AML-193 (cell line): ENCODE measurements at regions not wholly inside any gene's neighbourhood (a gene's known extent, or its start where the extent isn't known, plus 50 kb on each side); places are given as distances from the start of the nearest gene placed in this dataset.
A peak's percentile ranks its signal among the peaks of the same experiment; 100 is the strongest.

Source experiments
- DNase-seq, 2 experiments: peaks; one replicate each; lab custom pipeline; 2025; lab: John Stamatoyannopoulos, UW

DNA sequence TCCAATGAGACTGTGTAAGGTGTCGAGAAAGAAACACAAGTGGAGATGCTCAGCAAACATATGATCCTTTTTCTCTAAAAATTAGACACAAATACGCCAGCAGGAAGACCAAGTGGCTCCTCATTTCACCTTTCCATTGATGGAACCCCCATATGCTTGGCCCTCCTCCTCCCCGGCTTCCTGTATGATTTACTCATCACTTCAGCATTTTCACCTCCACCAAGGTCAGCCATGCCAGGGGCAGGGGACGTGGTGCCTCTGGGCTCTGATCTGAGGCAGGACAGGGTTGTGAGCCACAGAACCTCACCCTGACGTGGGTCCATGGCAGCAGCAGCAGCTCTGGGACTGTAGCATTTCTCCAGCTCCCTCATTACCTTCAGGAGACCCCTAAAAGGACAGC is 116.8 kb upstream of the PFKP start:
- no peak for DNase-seq

DNA sequence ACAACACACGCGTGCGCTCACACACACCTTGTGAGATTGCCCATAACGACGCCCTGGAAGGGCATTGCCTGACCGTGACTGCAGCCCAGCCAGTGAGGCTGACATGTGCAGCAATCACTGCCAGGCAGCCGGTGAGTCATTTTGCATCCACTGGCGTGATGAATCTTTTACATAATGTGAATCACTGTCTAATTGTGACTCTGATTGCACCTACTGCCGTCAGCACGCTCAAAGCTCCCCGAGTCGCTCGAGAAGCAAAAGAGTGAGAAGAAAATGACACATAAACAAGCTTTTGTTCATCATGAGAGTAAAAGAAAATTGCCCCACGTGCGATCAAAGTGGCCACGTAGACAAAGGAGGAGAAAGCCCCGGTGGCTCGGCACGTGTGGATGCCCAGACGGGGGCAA is 117.4 kb upstream of the PFKP start:
- DNase-seq, result no peak

- no peak for DNase-seq
Observed at GRCh38 chr10:2949221-2949947, 118.0 kb upstream of the PFKP start.

- DNase-seq, result no peak
Observed at GRCh38 chr10:2948127-2948854, 119.1 kb upstream of the PFKP start.

GRCh38 chr10:2944788-2945187 is 122.6 kb upstream of the PFKP start:
- no peak for DNase-seq

- DNase-seq, result no peak
Observed at GRCh38 chr10:2943932-2944614, 123.3 kb upstream of the PFKP start.

DNA sequence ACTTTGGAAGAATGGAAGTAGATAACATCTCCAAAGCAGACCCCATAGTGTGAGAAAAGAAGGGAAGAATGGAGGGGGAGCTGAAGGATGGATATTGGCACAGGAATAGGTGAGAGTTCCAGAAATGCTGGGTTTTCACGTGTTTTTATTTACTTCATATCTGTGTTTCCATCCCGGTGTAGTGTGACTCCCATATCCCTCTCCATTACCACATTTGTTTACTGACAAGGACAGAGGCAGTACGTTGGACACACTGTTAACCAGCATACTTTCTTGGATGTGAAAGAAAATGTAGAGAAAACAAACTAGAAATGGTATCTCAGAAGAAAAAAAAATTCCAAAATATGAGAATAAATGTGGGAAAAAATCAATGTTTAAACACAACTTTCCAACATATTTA is 124.4 kb upstream of the PFKP start:
- no peak for DNase-seq

DNA sequence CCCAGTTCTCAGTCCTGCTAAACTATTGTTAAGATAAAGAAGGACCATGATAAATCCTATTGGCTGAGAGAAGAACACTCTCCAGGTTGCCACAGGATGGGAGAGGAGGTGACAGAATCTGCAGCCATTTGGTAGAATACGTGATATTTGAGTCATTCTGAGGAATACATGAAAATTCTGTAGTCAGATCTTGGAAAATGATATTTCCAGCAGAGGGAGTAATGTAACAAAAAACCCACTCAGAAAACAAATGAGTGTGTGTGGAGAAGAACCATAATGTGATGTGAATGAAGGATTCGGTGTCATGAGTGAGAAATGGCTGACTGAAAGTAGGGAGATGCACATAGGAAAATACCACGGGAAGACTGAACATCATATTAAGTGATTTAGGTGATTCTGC is 128.5 kb upstream of the PFKP start:
- no peak for DNase-seq

DNA sequence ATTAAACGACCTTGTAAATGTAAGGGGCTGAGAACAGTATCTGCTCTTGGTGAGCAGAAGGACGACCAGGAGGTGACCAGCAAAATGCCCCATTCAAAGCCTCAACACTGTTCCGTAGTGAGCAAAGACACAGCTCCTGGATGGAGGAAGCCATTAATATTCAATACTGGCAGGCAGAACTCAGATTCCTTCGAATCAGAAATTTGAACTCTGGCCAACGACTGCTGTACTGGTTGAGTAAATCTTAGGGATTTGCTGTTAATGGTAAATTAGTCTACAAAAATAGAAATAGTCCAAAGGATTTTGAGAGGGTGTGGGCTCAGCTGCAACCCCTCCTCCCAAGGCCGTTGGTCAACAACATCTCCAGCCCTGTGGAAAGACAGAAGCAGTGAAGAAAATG is 130.5 kb upstream of the PFKP start:
- no peak for DNase-seq

DNA sequence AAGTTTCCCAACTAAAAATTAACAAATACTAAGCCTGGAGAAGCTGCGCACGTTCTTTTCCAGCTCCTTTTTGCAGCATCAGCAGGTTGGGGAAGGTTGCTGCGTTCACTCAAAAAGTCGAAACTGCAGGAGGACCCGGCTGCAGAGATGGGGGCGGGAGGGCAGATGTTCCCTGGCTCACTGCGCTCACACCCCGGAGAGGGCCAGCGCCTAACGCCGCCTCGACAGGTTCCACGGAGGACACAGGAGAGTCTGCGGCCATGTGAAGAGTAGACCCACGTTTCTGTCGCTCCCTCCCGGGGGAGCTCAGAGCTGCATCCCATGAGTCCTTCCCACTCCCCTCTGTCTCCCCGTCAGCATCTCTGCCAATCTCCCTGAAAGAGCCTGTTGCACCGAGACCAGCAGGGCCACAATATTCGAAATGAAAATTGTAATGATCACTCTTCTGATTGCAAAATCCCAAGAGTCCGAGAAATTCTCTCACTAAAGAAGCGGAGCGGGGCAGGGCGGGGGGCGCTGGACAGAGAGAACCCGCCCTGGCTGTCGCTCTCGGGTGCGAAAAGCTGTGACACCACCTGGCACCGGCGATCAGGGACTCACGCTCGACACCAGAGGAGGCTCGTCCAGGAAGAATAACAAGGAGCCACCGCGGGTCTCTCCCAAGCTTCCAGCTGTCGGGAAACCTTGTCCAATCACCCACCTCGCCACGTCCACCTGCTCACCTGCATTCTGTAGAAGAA is 131.5 kb upstream of the PFKP start:
- DNase-seq, result no peak

DNA sequence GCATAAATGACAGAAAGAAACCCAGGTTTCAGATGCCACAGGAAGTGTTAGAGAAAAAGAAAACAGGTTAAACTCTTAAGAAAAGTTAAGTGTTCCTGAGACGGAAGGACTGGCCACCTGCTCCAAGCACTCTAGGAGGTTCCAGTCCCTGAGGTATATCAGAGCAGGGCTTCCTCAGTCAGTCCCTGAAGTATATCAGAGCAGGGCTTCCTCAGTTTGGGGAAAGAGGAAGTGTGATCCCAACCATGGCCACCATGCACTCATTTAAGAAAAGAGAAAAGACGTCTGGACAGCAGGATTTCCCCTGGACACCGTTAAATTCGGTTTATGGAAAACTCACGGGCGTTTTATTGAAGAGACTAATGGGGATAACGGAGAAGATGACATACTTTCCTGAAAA is 133.4 kb upstream of the PFKP start:
- no peak for DNase-seq

- no peak for DNase-seq
Observed at GRCh38 chr10:2933519-2933918, 133.8 kb upstream of the PFKP start.

- no peak for DNase-seq
Observed at GRCh38 chr10:2933071-2933470, 134.3 kb upstream of the PFKP start.

DNA sequence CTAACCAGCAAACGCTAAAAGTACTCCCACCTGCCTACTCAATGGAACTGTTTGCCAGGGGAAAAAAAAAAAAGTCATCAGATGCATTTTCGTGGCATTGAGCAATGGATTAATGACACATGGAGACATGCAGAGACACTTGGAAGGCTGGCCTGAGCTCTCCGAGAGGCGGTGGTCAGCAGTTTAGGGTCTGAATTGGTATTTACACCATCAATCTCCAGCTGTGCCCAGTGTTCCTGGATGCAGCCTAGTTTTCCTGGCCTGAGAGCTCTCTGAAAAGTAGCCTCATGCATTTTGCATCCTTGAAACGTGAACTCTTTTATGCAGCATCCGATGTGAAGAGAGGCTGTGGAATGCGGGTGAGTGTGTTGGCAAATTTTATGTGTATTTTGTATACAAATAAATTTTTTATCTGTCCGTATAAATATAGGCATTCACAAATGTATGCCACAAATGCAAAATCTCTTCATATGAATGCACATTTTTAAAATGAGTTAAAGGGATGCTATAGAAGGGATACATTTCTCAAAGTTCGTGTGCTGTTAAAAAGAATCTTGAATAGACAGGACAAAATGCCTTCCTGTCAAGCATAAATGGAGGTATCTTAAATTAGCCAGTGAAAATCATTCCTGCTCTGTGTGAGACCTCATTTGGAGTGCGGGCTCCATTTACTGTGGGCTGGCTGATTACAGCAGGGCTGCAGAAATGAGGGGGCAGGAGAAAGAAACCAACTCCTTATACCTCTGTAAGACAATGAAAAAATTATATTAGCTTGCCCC is 137.7 kb upstream of the PFKP start:
- no peak for DNase-seq

DNA sequence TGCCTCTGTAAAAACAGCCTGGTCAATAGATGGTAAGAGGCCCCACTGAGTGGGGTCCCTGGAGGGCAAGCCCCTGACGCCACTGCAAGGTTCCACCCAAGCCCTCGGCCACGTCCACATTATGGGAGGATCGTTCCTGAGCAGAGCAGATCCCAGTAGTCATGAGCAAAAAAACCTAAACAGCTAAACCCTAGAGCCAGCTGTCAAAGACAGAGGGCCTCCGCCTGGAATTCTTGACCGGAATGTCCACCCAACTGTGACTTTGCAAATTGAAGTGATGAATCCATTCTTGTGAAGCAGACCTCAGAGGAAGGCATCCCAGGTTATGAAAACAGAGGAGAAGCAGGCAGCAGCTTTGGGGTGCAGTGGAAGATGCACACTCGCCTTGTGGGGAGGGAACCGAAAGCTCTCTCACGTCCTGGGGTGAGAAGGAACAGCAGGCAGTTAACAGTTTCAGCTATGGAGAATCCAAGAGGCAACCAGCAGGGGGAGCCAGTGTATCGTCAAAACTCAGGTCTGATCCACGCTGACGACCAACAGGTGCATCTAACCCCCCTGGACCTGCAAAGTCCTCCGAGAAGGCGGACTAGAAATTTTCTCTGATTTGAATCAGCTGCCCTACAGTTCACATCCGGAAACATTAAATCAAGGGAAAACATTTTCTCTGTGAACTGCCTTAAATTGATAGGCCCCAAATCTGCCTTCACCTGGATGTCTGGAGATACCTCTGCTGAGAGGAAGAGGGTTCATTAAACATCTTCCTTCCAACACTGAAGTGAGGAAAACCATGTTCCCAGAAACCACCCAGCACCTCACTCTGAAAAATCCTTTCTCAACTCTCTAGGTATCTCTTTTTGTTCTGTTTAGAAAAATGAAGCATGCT is 139.1 kb upstream of the PFKP start:
- peak; percentile 53 to 84 for DNase-seq

- no peak for DNase-seq
Observed at GRCh38 chr10:2926918-2927660, 140.3 kb upstream of the PFKP start.

DNA sequence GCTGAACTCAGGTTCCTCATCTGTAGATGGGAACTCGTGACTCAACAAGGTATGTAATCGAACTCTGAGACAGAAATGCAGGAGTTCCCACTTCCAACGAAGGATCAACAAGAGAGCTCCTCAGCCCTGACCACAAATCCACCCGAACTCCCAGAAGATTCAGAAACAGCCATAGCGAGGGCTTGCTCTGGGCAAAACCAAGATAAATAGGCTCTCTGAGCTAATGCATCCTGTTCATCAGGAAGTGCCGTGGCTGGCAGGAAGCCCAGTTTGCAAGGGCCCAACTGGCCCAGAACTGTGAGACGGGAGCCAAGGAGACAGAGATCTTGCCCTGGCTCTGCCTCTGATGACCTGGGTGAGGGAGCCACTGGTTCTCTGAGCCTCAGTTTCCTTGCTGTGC is 141.7 kb upstream of the PFKP start:
- DNase-seq, result peak; percentile 55 to 56

- no peak for DNase-seq
Observed at GRCh38 chr10:2924431-2924830, 142.9 kb upstream of the PFKP start.

DNA sequence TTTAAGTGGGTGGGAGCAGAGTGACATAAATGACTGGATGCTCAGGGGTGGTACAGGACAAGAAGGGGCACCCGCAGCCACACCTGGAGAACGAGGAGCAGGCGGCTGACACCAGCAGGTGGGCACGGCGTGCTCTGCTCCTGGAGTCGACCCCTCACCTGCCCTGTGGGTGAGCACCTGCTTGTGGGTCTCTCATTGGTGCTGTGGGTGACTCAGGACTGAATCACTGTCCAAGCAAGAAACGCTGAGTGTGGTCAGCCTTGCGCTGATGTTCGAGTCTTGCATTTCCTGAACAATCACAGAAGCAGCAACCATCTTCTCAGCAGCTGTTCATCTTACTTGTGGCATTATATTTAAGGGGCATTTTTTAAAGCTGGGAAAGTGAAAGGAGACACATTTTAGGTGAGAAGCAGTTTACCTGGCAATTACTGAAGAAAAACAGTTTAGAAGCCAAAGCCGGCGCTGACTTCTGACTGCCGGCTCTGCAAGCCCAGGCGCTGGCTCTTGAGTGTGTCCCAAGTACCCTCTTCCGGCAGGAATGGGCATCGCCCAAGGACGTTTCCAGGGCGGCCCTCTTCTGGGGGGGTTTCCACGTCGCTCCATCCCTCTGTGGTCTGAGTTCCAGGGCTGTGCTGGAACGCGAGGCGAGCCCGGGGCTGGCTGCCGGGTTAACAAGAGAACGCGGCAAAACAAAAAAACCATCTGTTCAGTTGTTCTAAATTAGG is 145.2 kb upstream of the PFKP start:
- DNase-seq, result no peak
